ENCODE measurements at regions not wholly inside any gene's neighbourhood (a gene's known extent, or its start where the extent isn't known, plus 50 kb on each side); places are given as distances from the start of the nearest gene placed in this dataset.

- Histone ChIP-seq H3K4me3 (ENCODE audit: low read length, poor library complexity, severe bottlenecking) (no peak overlapping the region), H3K79me2 (ENCODE audit: insufficient read depth, low read length) (no peaks in the 10 kb centered on the region), H3K27me3 (ENCODE audit: insufficient read depth, low read length, poor library complexity, severe bottlenecking) (no peaks in the 10 kb centered on the region), H4K20me1 (ENCODE audit: insufficient read depth, low read length, poor library complexity, severe bottlenecking) (no peaks in the 10 kb centered on the region), H3K9me2 (replicated peaks; ENCODE audit: low read depth, low read length) (no peaks in the 10 kb centered on the region), H3F3A (ENCODE audit: low read depth) (no peaks in the 10 kb centered on the region), H2AFZ (ENCODE audit: low read length) (no peak overlapping the region), H3K9me3 (ENCODE audit: insufficient read depth, low read depth, low read length) (no peaks in the 10 kb centered on the region), H3K36me3 (ENCODE audit: insufficient read depth, low read length) (no peaks in the 10 kb centered on the region), H3K4me1 (ENCODE audit: insufficient read depth, low read length, poor library complexity, severe bottlenecking) (no peaks in the 10 kb centered on the region), H3K4me2 (ENCODE audit: low read depth, low read length, poor library complexity, severe bottlenecking) (no peak overlapping the region), H3K9ac (ENCODE audit: low read depth, low read length, poor library complexity, severe bottlenecking) (no peak overlapping the region)
- TF ChIP-seq EZH2phosphoT487 (IDR thresholded peaks at IDR 0.05; ENCODE audit: borderline replicate concordance) (no peak), CTCF (conservative IDR thresholded peaks at IDR 0.05; ENCODE audit: low read length) (no peak)
Observed at GRCh38 chr12:63042646-63043045, 107.7 kb upstream of the PPM1H start.

- H2AFZ ChIP-seq (ENCODE audit: low read length), result no peak overlapping the region
- no peaks in the 10 kb centered on the region for H3K9me3 ChIP-seq (ENCODE audit: insufficient read depth, low read depth, low read length)
- TF ChIP-seq CTCF (conservative IDR thresholded peaks at IDR 0.05; ENCODE audit: low read length) (no peak), EZH2phosphoT487 (IDR thresholded peaks at IDR 0.05; ENCODE audit: borderline replicate concordance) (no peak)
- H3F3A ChIP-seq (ENCODE audit: low read depth), result no peaks in the 10 kb centered on the region
- no peaks in the 10 kb centered on the region for H3K79me2 ChIP-seq (ENCODE audit: insufficient read depth, low read length)
- no peaks in the 10 kb centered on the region for H3K36me3 ChIP-seq (ENCODE audit: insufficient read depth, low read length)
- H3K4me2 ChIP-seq (ENCODE audit: low read depth, low read length, poor library complexity, severe bottlenecking), result no peak overlapping the region
- no peak overlapping the region for H3K4me3 ChIP-seq (ENCODE audit: low read length, poor library complexity, severe bottlenecking)
- no peaks in the 10 kb centered on the region for H4K20me1 ChIP-seq (ENCODE audit: insufficient read depth, low read length, poor library complexity, severe bottlenecking)
- no peaks in the 10 kb centered on the region for H3K4me1 ChIP-seq (ENCODE audit: insufficient read depth, low read length, poor library complexity, severe bottlenecking)
- H3K9me2 ChIP-seq (replicated peaks; ENCODE audit: low read depth, low read length), result no peaks in the 10 kb centered on the region
- no peaks in the 10 kb centered on the region for H3K27me3 ChIP-seq (ENCODE audit: insufficient read depth, low read length, poor library complexity, severe bottlenecking)
- H3K9ac ChIP-seq (ENCODE audit: low read depth, low read length, poor library complexity, severe bottlenecking), result no peak overlapping the region
Observed at GRCh38 chr12:63041601-63042000, 106.7 kb upstream of the PPM1H start.

GRCh38 chr12:63040526-63041220 lies 105.7 kb upstream of the PPM1H start:
- H3K79me2 ChIP-seq (ENCODE audit: insufficient read depth, low read length), result no peaks in the 10 kb centered on the region
- no peaks in the 10 kb centered on the region for H3F3A ChIP-seq (ENCODE audit: low read depth)
- no peak overlapping the region for H3K4me2 ChIP-seq (ENCODE audit: low read depth, low read length, poor library complexity, severe bottlenecking)
- TF ChIP-seq CTCF (conservative IDR thresholded peaks at IDR 0.05; ENCODE audit: low read length), result no peak
- TF ChIP-seq EZH2phosphoT487 (IDR thresholded peaks at IDR 0.05; ENCODE audit: borderline replicate concordance), result no peak
- H3K9me2 ChIP-seq (replicated peaks; ENCODE audit: low read depth, low read length), result no peaks in the 10 kb centered on the region
- no peaks in the 10 kb centered on the region for H3K9me3 ChIP-seq (ENCODE audit: insufficient read depth, low read depth, low read length)
- H3K4me3 ChIP-seq (ENCODE audit: low read length, poor library complexity, severe bottlenecking), result no peak overlapping the region
- no peaks in the 10 kb centered on the region for H3K27me3 ChIP-seq (ENCODE audit: insufficient read depth, low read length, poor library complexity, severe bottlenecking)
- H3K4me1 ChIP-seq (ENCODE audit: insufficient read depth, low read length, poor library complexity, severe bottlenecking), result no peaks in the 10 kb centered on the region
- no peak overlapping the region for H2AFZ ChIP-seq (ENCODE audit: low read length)
- no peaks in the 10 kb centered on the region for H3K36me3 ChIP-seq (ENCODE audit: insufficient read depth, low read length)
- no peak overlapping the region for H3K9ac ChIP-seq (ENCODE audit: low read depth, low read length, poor library complexity, severe bottlenecking)
- H4K20me1 ChIP-seq (ENCODE audit: insufficient read depth, low read length, poor library complexity, severe bottlenecking), result no peaks in the 10 kb centered on the region
